GM19025 (cell line): ENCODE measurements at regions not wholly inside any gene's neighbourhood (a gene's known extent, or its start where the extent isn't known, plus 50 kb on each side); places are given as distances from the start of the nearest gene placed in this dataset.
"Not testable (repeated sequence)": the region's sequence is repeated elsewhere in the genome, so short reads cannot be mapped to it uniquely, and the experiment has no call there.

ENCODE experiments used
- ATAC-seq: cut with Tn5 transposase; IDR thresholded peaks from one replicate; pipeline ENCODE4 v1.9.1; 2021; ENCODE audit warnings: mild to moderate bottlenecking, low read depth, moderate library complexity; ENCODE audit not compliant: unreplicated experiment

DNA sequence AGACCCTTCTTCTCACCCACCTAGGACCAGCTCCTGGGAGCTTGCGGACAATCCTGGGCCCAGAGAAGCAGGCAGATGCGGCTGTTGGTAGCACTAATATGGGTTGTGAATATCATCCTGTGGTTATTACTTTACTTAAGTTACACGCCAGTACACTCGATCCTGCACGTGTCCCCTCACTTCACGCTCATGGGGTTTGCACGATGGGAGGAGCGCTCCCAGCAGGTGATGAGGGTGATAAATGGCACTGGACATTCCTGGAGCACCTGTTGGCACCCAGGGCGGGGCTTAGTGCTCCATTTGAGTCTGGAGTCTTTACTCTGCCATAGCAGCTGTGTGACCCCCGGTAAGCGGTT lies 335.1 kb downstream of the PREX1 start:
- ATAC-seq: no peak

DNA sequence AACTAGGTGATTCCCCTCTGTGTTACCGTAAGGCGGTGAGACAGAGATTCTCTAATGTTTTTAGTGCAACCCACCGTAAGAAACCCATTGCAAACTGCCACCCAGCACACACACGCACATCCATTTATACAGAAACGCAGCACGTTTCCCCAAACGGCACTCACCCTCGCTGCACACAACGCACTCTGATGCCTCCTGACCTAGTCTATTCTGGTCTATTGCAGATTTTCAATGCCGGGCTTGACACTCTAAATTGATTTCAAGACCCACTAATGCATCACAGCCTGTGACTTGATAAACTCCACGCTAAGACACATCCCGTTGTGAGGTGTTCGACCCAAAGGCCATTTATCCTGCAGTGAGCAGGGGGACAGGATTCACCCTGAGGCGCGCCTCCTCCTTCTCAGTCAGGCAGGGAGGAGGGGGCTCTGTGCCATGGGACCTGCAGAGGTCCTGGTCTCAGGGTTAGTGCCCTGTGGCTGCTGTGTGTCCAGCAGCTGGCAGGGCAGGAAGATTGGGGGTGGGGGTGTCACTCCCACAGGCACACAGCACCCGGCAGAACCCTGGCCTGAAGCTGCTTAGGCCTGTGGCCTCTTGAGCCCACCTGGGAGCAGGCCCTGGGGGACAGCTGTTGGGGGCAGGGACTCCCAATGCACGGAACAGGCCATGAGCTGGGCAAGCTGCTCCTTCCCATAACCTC lies 335.6 kb downstream of the PREX1 start:
- no peak for ATAC-seq

DNA sequence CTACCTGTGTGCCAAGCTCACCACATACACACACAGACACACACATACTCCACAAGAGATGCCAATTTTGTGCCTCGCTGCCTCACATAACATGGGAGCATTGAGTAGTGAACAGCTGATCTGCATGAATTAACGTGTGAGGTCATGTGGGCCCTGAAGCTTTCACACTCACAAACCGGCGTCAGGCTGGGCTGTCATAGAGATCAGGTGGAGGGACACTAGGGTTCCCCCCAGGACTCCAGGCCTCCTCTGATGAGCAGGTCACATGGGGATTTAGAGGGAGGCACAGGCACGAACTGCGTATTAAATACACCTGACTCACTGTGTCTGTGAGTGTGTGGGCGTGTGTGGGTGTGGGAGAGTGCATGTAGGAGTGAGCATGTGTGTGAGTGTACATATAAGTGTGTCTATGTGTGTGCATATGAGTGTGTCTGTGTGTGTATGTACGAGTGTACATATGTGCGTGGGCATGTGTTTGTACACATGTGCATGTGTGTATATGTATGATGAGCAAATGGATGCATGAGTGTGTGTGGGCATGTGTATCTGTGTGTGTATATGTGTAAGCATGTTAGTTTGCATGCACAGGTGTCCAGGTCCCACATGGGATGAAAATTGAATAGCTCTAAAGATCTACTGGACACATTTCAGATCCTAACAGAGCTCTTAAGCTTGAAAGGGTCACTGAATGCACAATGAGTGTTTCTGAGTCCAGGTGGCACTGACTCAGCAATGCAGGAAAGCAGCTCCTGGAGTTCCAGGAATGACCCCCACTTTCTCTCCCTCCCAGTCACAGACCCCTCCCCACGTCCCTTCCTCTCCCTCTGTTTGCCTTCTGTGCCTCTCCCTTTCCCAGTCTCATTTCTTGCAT lies 336.6 kb downstream of the PREX1 start:
- no peak for ATAC-seq

DNA sequence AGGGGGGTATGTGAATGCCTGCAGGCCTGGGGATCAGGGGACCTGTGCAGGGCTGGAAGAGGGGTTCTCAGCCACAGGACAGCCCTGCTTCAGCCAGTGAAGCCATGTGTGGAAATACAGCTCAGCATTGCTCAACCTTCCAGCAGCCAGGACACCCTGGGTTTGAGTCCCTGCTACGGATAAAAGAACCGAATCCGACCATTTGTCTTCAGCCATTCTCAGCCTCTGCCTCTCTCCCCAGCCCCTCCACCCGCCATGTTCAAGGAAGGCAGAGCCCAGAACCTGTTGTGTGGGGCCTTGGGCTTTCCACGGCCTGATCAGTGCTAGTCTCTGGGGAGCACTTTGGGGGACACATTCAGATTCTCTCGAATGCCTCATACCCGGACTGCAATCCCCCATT lies 337.5 kb downstream of the PREX1 start:
- ATAC-seq: not testable (repeated sequence)

DNA sequence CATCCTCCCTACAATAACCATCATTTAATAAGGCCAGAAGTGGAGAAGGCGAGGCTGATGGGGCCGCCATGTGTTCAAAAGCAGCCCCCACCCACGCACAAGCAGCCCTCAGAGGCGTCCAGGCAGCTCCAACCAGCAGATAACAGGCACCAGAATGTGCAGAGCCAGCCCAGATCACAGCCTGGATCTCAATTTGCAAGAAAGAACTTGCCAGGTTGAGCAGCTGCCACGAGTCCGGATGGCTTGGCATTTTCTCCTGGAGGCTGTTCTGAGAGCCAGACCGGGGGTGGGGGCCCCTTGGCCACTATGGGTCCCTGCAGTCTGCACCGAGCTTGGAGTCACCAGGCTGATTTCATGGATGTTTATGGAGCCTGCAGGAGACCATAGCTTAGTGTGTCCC lies 338.1 kb downstream of the PREX1 start:
- no peak for ATAC-seq

DNA sequence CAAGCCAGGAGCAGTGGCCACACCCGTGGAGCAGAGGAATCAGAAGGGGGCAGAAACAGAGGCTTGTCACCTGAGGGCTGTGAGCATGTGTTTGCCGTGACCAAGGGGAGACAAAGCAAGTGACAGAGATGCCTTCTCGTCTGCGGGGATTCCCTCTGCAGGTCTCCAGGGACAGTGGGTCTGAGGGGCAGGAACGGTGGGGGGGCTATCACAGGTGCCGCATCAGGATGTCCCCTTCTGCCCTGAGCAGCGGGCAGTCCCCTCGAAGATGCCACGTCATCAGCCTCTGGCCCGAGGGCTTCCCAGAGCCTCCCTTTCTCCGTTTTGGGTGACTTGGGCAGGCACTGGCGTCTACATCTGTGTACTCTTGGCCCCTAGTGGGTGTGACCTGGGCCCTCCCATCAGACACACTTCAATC lies 338.7 kb downstream of the PREX1 start:
- ATAC-seq: peak; percentile 34

DNA sequence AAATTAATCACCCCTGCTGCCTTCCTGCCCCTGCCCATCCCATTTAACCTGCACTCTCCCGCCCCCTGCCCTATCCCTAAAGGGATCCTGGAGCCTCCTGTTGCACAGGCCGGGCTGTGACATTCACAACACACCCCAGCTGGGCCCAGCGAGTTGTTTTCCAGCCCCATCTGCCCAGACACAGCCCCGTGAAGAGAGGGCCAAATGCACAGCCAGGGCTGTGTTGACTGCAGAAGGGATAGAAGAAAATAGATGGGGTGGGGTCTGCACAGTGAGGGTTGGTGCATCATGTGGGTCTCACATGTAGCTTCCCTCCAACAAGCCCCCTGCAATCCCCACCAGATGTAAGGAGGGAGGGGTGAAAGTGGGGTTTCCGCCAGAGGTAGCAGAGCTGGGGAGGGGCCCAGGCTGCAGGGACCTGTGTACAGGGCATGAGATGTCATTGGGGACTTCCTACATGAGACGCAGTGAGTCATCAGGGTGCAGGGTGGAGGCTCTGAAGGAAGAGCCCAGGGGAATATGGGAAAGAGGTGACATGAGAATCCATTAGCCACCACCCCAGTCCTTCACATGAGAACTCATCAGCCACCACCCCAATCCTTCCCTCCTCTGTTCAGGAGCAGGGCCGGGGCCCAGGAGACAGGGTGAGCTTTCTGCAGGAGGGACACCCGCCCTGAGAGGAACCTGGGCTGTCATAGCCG lies 339.3 kb downstream of the PREX1 start:
- ATAC-seq: peak; percentile 44

DNA sequence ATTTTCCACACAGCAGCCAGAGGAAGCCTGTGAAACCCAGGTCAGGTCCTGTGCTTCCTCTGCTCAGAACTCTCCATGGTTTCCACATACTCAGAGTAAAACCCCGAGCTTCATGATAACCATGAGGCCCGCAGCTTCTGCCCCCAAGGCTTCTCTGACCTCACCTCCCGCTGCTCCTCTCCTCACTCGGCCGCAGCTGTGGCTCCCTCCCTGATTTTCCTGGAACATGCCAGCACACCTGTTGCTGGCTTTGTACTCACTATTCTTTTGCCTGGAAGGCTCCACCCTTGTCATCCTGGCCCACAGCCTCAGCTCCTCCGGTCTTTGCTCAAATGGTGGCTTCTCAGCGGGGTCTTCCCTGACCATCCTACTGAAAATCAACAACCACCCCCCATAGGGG lies 341.7 kb downstream of the PREX1 start:
- ATAC-seq: no peak

DNA sequence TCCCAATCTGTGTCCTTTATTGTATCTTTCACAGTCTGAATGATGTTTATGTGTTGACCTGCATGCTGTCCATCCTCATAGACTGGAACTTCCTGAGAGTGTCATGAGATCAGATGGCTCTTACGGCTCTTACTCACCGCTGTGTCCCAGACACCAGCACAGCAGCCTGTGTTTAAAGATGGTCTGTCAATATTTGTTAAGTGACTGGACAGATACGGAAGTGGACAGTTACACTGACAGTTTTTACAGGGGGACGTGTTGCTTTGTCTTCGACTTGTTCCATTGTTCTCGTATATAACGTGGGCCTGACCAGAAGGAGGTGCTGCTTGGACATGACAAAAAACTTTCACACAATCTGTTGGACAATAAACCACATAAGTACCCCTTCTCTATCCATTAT lies 342.6 kb downstream of the PREX1 start:
- ATAC-seq: not testable (repeated sequence)

DNA sequence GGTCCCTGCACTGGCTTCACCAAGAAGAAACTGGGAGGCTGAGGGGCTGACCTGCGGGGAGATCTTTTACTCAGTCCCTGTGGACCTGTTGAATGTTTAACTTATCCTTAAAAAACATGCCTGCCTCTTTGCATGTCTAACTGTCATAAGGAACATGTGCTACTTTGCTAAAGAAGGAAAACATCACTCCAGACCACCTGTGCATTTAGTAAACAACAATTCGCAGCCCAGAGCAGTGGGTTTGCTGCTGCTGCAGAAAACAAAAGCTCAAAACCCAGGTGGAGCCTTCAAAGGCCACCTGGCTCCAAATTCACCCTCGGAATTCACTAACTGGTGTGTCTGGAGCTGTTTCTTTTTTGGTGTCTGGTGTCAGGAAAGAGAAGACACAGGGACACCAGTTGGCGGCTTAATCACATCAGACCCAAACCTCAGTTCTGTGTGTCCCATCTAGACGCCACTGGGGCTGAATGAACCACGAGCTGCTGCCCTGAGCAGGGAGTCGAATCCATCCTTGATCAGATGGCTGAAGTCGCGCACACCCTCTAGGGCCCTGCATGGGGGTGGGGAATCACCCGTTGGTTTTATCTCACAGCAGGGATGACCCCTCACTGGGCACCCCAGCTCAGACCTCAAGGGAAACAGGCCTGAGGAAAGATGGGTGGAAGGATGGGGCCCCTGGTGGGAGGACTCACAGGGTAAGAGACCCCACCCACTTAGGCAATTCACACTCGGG lies 344.3 kb downstream of the PREX1 start:
- no peak for ATAC-seq

DNA sequence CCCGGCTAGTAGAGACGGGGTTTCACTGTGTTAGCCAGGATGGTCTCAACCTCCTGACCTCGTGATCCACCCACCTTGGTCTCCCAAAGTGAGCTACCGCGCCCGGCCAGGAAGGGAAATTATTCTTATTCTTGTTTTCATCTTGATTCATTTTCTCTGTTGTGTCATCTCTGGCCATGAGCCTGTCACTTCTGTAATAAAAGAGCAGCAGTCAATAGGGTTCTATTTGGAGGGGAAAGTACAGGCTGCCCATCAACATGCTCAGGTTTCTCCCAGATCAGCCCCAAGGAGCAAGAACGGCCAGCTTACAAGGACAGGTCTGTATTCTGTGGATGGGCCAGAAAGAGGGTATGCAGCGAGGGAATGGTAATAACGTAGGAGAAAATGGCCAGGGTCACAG lies 345.0 kb downstream of the PREX1 start:
- no peak for ATAC-seq

DNA sequence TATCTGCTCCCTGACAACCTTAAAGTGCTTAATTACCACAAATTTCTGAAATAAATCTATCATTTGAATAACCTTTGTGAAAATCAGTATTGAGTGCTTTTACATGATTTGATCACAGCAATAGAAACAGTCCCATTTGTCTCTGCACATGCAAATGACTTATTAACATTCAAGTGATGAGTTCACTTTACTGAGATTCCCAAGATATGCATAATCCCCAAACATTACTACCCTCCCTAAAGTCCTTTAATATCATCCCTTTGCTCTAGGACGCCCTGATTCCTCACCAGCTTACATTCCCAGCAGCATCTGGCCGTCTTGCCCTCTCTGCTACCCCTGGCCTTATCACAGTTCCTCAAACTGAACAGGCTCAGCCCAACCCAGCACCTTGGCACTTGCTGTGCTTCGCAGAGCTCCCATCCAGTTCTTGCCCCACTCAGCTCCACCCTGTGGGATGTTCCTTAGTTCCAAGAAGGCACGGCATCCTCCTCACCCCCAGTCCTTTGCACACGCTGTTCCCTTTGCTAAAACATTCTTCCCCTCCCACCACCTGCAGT lies 347.5 kb downstream of the PREX1 start:
- ATAC-seq: no peak

DNA sequence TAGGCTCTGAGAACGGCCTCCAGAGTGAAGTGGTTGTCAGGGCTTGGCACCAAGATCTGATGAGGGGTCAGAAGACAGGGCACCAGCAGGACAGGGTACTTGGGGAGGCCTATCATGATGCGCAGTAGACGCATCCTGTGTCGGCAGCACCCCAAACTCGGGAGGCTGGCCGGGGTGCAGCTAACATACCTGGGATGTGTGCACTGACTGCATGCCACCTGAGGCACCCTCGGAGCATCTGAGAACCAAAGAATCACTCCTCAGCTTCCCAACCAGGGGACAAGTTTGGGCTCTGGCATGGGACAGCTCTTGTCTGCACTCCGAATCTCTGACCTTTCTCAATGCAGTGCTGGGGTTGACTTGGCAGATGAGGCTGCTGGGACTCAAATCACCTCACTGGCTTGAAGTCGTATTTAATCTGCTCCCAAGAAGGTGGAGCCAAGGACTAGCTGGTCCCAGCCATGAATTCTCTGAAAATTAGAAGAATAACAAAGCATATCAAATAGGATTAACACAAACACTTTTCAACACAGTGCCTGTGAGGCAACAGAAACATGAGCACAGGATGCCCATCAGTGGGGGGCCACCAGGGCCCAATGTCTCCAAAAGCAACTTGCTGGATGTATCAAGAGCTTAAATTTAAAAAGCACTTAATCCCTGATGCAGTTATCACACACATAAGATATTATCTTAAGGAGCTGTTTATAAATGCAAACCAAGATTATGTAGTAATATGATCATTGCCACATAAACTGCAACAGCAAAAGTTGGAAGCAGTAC lies 348.8 kb downstream of the PREX1 start:
- no peak for ATAC-seq

DNA sequence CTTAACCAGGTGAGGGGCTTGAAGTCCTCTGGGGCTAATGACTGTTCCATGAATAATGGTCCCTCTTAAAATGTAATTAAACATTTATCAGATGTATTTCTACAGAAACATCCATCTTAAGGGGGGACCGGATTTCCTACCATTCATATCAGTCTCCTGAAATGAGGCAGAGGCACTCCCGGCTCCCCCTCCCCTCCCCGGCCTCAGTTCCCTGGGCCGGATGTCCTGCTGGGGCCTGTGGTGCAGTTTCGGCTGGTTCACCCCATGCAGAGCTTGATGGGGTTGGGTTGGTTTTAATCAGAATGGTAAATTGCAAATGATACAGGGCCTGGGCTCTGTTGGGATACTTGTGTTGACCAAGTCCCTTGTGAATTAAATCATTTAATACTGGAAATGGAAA lies 349.4 kb downstream of the PREX1 start:
- no peak for ATAC-seq

DNA sequence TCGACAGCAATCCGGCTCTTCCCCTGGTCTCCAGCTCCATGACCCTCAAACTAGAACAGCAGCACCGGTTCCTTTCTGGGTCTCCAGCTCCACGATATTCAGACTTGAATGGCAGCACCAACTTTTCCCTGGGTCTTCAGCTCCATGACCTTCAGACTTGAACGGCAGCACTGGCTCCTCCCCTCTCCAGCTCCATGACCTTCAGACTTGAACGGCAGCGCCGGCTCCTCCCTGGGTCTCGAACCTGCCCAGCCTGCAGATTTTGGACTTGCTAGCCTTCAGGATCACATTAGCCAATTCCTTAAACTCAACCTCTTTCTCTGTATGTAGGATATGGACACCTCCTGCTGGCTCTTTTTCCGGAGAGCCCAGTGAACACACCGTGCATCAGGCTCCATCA lies 350.9 kb downstream of the PREX1 start:
- no peak for ATAC-seq

DNA sequence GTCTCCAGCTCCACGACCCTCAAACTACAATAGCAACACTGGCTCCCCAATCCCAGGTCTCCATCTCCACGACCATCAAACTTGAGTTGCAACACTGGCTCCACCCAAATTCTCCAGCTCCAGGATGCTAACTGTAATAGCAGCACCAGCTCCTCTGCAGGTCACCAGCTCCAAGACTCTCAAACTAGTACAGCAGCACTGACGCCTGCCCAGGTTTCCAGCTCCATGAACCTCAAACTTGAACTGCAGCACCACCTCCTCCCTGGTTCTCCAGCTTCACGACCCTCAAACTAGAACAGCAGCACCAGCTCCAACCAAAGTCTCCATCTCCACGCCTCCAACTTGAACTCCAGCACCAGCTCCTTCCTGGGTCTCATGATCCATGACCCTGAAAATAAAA lies 353.8 kb downstream of the PREX1 start:
- no peak for ATAC-seq

DNA sequence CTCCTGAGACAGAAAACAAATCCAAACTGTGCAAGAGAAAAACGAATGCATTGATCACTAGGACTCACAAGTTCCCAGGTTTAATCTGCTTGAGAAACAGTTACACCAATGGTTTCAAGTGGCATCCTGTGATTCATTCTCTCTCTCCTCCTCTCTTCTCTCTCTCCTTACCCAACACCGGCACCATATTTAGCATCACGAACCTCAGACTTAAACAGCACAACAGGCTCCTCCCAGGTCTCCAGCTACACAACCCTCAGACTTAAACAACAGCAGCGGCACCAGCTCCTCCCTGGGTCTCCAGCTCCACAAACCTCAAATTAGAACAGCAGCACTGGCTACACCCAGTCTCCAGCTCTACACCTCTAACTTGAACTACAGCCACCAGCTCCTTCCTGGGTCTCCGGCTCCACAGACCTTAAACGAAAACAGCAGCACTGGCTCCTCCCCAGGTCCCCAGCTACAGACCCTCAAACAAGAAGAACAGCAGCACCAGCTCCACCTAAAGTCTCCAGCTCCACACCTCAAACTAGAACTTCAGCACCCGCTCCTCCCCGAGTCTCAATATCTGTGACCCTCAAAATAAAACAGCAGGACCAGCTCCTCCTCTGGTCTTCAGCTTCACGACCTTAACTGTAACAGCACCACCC lies 355.9 kb downstream of the PREX1 start:
- no peak for ATAC-seq

DNA sequence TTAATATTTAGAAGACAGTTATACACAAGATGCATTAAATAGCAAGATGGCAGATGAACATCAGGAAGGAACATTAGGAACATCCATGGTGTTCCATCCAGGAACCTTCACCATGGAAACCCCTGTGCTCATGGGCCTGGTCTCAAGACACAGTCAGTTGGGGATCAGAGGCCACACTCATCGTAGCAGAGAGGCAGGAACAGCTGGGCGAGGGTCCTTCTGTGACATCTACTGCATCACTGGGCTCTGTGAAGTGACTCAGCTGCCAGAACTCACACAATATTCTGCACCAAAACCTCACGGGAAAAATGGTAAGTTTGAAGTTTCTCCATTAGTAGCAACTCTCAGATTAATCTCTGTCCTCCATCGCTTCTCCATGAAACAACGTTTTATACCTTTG lies 356.6 kb downstream of the PREX1 start:
- no peak for ATAC-seq

DNA sequence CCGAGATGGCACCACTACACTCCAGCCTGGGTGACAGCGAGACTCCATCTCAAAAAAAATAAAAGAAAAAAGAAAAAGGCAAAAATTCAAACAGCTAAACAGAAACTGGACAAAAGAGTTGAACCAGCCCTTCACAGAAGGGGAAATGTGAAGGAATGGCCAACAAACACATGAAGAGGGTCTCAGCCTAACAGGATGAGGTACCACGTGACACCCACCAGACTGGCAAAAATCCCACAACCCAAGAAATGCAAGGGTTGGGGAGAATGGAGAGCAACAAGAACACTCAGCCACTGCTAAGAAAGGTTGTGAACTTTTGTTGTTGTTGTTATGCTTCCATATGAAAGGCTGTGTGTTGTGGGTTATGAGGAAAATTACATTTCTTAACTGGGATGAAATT lies 357.7 kb downstream of the PREX1 start:
- ATAC-seq: no peak
